CD14-positive monocyte (primary cell): ENCODE measurements at regions not wholly inside any gene's neighbourhood (a gene's known extent, or its start where the extent isn't known, plus 50 kb on each side); places are given as distances from the start of the nearest gene placed in this dataset.

Experiments
- DNase-seq, 3 donors: peaks; one replicate each; pipeline ENCODE4 v3.0.0-alpha.2; 2011 to 2022
- H2AFZ ChIP-seq: 2 replicates; pipeline ENCODE4 v1.6.0; 2012; ENCODE audit warnings: mild to moderate bottlenecking, low read depth, low read length, inconsistent platforms; ENCODE audit not compliant: insufficient read depth, poor library complexity, severe bottlenecking
- H3K27ac ChIP-seq, 2 donors: 1 replicate in 1 of 2; 2 replicates in 1 of 2; pipeline ENCODE4 v1.5.1; 2012 to 2013; ENCODE audit warnings: low read length in 2 of 2, control low read depth in 1 of 2, inconsistent platforms in 1 of 2, low read depth in 1 of 2, mild to moderate bottlenecking in 1 of 2
- H3K27me3 ChIP-seq, 2 donors: one replicate each; pipeline versions ENCODE4 v1.6.0 to v1.6.1; 2011 to 2013; ENCODE audit warnings: low read length in 2 of 2; ENCODE audit not compliant: control insufficient read depth in 2 of 2, insufficient read depth in 2 of 2
- H3K36me3 ChIP-seq, 2 donors: replicated peaks in 1 of 2; 1 replicate in 1 of 2; 2 replicates in 1 of 2; pipeline versions ENCODE4 v1.5.1 to v1.6.1; 2012 to 2013; ENCODE audit warnings: low read length in 2 of 2, control low read depth in 1 of 2, inconsistent platforms in 1 of 2, mild to moderate bottlenecking in 1 of 2; ENCODE audit not compliant: insufficient read depth in 2 of 2, control insufficient read depth in 1 of 2
- H3K4me1 ChIP-seq, 2 donors: 1 replicate in 1 of 2; 2 replicates in 1 of 2; pipeline versions ENCODE4 v1.5.1 to v1.6.1; 2012 to 2013; ENCODE audit warnings: low read length in 2 of 2, control low read depth in 1 of 2, inconsistent platforms in 1 of 2, mild to moderate bottlenecking in 1 of 2, moderate library complexity in 1 of 2; ENCODE audit not compliant: insufficient read depth in 2 of 2, control insufficient read depth in 1 of 2
- H3K4me2 ChIP-seq: replicated peaks from 2 replicates; pipeline ENCODE3; 2012; ENCODE audit warnings: low read length, moderate library complexity, mild to moderate bottlenecking; ENCODE audit not compliant: poor library complexity, severe bottlenecking; ENCODE audit errors: extremely low read depth
- H3K4me3 ChIP-seq, 3 experiments: fragments of 200-600 bp in 1 of 3; sonication (generic) in 1 of 3; replicated peaks in 1 of 3; 1 replicate in 2 of 3; 2 replicates in 1 of 3; pipeline ENCODE4 v1.5.1; 2011 to 2013; ENCODE audit warnings: low read length in 3 of 3, mild to moderate bottlenecking in 3 of 3, control low read depth in 2 of 3, low read depth in 2 of 3, inconsistent platforms in 1 of 3, moderate library complexity in 1 of 3
- H3K79me2 ChIP-seq: 2 replicates; pipeline ENCODE4 v1.6.0; 2012; ENCODE audit warnings: mild to moderate bottlenecking, control low read depth, inconsistent platforms, low read length, moderate library complexity; ENCODE audit not compliant: insufficient read depth
- H3K9ac ChIP-seq: 2 replicates; pipeline ENCODE4 v1.6.0; 2017; ENCODE audit warnings: low read length, mild to moderate bottlenecking; ENCODE audit not compliant: insufficient read depth, poor library complexity, severe bottlenecking
- H3K9me3 ChIP-seq, 2 donors: replicated peaks in 1 of 2; 1 replicate in 1 of 2; 2 replicates in 1 of 2; pipeline versions ENCODE4 v1.5.1 to v1.6.1; 2012 to 2013; ENCODE audit warnings: low read length in 2 of 2, control low read depth in 1 of 2; ENCODE audit not compliant: control insufficient read depth in 1 of 2, insufficient read depth in 1 of 2
- H4K20me1 ChIP-seq: 2 replicates; pipeline ENCODE4 v1.6.0; 2012; ENCODE audit warnings: mild to moderate bottlenecking, low read length, control low read depth, moderate library complexity; ENCODE audit not compliant: insufficient read depth
- H3K27ac Mint-ChIP-seq, 7 donors: one replicate each; pipeline ENCODE4 v1.8.0; 2020; ENCODE audit warnings: mild to moderate bottlenecking in 7 of 7, mixed read lengths in 7 of 7, moderate library complexity in 6 of 7, inconsistent platforms in 2 of 7
- H3K27me3 Mint-ChIP-seq, 3 donors: one replicate each; pipeline ENCODE4 v1.8.0; 2021 to 2022; ENCODE audit warnings: low read depth in 3 of 3, mild to moderate bottlenecking in 3 of 3, mixed read lengths in 3 of 3, moderate library complexity in 3 of 3, inconsistent platforms in 1 of 3
- H3K36me3 Mint-ChIP-seq, 2 donors: one replicate each; pipeline ENCODE4 v1.8.0; 2020; ENCODE audit warnings: mixed read lengths in 2 of 2, inconsistent platforms in 1 of 2, mild to moderate bottlenecking in 1 of 2
- H3K4me1 Mint-ChIP-seq: one replicate; pipeline ENCODE4 v1.8.0; 2020; ENCODE audit warnings: mild to moderate bottlenecking, mixed read lengths
- H3K4me3 Mint-ChIP-seq, 2 donors: one replicate each; pipeline ENCODE4 v1.8.0; 2020; ENCODE audit warnings: mild to moderate bottlenecking in 2 of 2, mixed read lengths in 2 of 2, moderate library complexity in 1 of 2
- H3K9me3 Mint-ChIP-seq, 7 donors: one replicate each; pipeline ENCODE4 v1.8.0; 2020 to 2022; ENCODE audit warnings: mixed read lengths in 7 of 7, mild to moderate bottlenecking in 6 of 7, moderate library complexity in 6 of 7, inconsistent platforms in 2 of 7
- WGBS: methylation state at CpG from one replicate; pipeline ENCODE4 v1.1.5; 2013; ENCODE audit warnings: missing lambda C conversion rate; ENCODE audit not compliant: insufficient coverage; 5-methylcytosine and 5-hydroxymethylcytosine counted together
- intact Hi-C, 2 donors: fragments of 100-400 bp; cut with micrococcal nuclease; formaldehyde crosslinking; loops; one replicate each; pipeline versions ENCODE4 v1.15.0 to v1.15.1; 2023
- TF ChIP-seq, protein P1 (sequence below): fragments of 200-600 bp; IDR thresholded peaks from one replicate; pipeline ENCODE4 v1.8.0; 2022; ENCODE audit warnings: antibody characterized with exemption, mild to moderate bottlenecking

DNA sequence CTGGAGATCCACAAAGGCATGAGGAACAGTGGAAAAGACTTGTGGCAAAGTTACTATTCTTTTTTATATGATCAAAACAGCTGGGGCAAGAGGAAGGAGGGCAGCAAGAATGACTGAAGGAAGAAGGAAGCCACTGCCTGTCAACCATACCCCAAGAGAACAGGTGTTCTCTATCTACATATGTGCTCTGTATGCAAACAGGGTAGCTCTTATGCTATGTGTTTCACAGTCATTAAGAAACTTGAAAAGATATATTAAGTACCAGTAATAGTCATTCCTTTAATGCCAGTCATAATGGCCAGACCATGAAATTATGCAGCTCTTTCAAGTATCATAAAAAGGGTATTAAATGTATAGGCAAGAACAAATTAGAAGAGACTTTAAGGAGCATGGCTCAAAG lies 363.9 kb downstream of the KLHL13 start:
- Histone ChIP-seq H3K27me3 (no peaks in the 10 kb centered on the region), H4K20me1 (no peaks in the 10 kb centered on the region), H3K4me2 (no peak overlapping the region), H3K79me2 (no peaks in the 10 kb centered on the region), H2AFZ (no peak overlapping the region), H3K4me3 (no peak overlapping the region), H3K36me3 (no peaks in the 10 kb centered on the region), H3K9me3 (no peaks in the 10 kb centered on the region), H3K4me1 (no peaks in the 10 kb centered on the region), H3K27ac (no peak overlapping the region), H3K9ac (no peak overlapping the region)
- no peaks in the 10 kb centered on the region for H3K36me3 Mint-ChIP-seq
- no peak for DNase-seq
- peaks cover 0 to 3% (median 0%) of the 10 kb centered on the region in 3 donors for H3K27me3 Mint-ChIP-seq
- TF ChIP-seq, protein P1, sequence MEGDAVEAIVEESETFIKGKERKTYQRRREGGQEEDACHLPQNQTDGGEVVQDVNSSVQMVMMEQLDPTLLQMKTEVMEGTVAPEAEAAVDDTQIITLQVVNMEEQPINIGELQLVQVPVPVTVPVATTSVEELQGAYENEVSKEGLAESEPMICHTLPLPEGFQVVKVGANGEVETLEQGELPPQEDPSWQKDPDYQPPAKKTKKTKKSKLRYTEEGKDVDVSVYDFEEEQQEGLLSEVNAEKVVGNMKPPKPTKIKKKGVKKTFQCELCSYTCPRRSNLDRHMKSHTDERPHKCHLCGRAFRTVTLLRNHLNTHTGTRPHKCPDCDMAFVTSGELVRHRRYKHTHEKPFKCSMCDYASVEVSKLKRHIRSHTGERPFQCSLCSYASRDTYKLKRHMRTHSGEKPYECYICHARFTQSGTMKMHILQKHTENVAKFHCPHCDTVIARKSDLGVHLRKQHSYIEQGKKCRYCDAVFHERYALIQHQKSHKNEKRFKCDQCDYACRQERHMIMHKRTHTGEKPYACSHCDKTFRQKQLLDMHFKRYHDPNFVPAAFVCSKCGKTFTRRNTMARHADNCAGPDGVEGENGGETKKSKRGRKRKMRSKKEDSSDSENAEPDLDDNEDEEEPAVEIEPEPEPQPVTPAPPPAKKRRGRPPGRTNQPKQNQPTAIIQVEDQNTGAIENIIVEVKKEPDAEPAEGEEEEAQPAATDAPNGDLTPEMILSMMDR, result no peak
- H3K9me3 Mint-ChIP-seq, result peaks cover 0 to 3% (median 0%) of the 10 kb centered on the region in 7 donors
- intact Hi-C loops, result no loop called here
- no peaks in the 10 kb centered on the region for H3K4me1 Mint-ChIP-seq
- no peak overlapping the region for H3K27ac Mint-ChIP-seq
- no peak overlapping the region for H3K4me3 Mint-ChIP-seq

GRCh38 chrX:117751155-117751554 lies 365.5 kb downstream of the KLHL13 start:
- Mint-ChIP-seq H3K27ac (no peak overlapping the region), H3K4me1 (no peaks in the 10 kb centered on the region), H3K36me3 (no peaks in the 10 kb centered on the region), H3K9me3 (peaks cover 0 to 5% (median 0%) of the 10 kb centered on the region in 7 donors), H3K27me3 (peaks cover 0 to 3% (median 0%) of the 10 kb centered on the region in 3 donors), H3K4me3 (no peak overlapping the region)
- WGBS, result no CpG with 5 or more reads among the region's 2 CpGs
- Histone ChIP-seq H4K20me1 (no peaks in the 10 kb centered on the region), H2AFZ (no peak overlapping the region), H3K79me2 (no peaks in the 10 kb centered on the region), H3K36me3 (no peaks in the 10 kb centered on the region), H3K4me3 (no peak overlapping the region), H3K4me2 (no peak overlapping the region), H3K4me1 (no peaks in the 10 kb centered on the region), H3K9me3 (no peaks in the 10 kb centered on the region), H3K9ac (no peak overlapping the region), H3K27me3 (no peaks in the 10 kb centered on the region), H3K27ac (no peak overlapping the region)
- intact Hi-C loops, result no loop called here
- DNase-seq, result no peak
- TF ChIP-seq, protein P1, result no peak
